AG08396 (cell line): ENCODE measurements at regions not wholly inside any gene's neighbourhood (a gene's known extent, or its start where the extent isn't known, plus 50 kb on each side); places are given as distances from the start of the nearest gene placed in this dataset.

Source experiments
- DNase-seq: peaks from one replicate; pipeline ENCODE4 v3.0.0; 2012; ENCODE audit warnings: low spot score, mixed read lengths

- DNase-seq, result no peak
Measured at GRCh38 chr4:108361886-108362285, 193.2 kb upstream of the LEF1 start.

GRCh38 chr4:108361446-108361820 is 192.7 kb upstream of the LEF1 start:
- DNase-seq, result peak; percentile 8

- peak; percentile 51 for DNase-seq
Measured at GRCh38 chr4:108360754-108361445, 192.2 kb upstream of the LEF1 start.

DNA sequence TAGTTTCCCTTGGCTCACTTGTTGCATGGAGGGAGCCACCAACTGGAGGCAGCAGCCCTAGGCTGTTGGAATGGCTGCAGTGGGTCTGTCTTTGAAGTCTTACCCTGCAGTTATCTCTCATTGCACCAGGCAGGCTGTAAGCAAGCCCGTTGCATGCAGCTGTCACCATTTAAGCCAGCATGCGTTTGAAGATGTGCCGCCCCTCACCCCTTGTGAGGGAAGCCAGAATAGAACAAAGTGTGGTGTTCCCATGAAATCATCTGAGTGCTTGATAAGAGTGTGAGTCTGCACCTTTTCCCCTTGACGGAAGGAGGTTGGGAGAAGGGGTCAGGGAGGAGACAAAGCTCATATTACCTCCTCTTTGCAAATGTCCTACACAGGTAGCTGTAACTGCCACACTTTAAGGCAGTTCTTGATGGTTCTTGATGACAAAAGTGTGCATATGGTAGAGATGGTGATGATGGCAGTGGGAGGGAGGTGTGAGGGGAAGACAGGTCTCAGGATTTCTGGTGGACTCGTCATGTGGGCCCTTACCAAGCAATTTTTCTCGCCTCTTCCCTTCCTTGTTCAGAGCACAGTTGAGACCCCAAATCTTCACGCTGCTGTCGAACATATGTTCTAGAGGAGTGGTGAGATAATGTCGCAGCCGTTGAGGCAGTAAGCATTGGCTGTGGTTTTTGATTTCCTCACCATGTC is 191.4 kb upstream of the LEF1 start:
- no peak for DNase-seq

DNA sequence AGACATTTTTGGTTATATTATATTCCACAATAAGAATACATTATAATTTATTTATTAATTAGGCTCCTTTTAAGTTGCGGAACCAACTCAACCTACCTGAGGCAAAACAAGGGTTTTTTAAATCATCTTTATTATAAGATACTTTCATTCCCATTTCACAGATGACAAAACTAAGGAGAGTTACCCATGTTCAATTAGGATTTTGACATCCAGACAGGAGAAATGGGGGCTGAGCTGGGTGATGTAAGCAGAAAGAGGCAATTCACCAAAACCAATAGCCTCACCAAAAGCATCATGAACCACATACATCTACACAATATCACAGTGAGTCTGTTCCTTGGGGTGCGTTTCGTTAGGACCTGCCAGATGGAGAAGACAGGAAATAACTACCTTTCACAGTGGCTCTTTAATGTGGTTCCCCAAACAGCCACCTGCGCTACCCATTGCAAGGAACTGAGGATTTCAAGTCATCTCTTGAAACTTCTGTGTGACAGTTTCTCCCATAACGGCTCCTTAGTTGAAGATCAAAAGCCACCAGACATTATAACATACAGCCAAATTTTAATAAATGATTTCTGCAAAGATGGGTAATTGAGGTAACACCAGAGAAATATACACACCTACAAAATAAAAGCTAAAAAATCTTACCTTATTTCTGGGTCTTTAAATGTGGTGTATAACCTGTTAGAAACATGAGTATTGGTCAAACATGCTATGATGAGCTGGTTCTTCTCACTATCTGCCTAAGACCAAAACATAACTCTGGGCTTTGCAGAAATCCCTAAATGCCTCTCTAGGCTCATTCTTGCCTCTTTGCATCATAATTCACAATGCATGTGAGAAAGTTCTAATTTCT is 190.6 kb upstream of the LEF1 start:
- no peak for DNase-seq

DNA sequence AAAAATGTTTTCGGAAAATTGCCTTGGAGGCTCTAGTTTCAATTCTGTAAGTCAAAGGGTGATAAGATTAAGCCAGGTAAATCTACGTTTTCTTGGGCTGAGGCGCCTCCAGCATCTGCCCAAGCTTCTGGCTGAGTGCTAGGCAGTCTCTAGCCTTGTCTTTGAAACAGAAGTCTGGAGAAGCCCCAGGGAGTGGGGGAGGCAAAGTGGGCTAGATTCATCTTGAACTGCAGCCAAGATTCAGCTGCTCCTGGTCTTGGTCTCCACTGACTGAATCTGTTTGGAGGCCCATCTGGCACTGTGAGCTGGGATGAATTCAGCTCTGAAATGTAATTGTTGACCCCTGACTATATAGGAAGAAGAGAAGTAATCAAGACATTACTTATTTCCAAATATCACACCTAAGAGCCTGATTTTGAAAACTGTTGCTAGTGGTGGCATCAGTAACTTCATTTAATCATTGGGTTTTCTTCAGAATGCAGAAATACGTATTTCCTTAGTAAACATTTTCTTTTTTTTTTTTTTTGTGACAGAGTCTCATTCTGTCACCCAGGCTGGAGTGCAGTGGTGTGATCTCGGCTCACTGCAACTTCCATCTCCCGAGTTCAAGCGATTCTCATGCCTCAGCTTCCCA is 187.3 kb upstream of the LEF1 start:
- no peak for DNase-seq

DNA sequence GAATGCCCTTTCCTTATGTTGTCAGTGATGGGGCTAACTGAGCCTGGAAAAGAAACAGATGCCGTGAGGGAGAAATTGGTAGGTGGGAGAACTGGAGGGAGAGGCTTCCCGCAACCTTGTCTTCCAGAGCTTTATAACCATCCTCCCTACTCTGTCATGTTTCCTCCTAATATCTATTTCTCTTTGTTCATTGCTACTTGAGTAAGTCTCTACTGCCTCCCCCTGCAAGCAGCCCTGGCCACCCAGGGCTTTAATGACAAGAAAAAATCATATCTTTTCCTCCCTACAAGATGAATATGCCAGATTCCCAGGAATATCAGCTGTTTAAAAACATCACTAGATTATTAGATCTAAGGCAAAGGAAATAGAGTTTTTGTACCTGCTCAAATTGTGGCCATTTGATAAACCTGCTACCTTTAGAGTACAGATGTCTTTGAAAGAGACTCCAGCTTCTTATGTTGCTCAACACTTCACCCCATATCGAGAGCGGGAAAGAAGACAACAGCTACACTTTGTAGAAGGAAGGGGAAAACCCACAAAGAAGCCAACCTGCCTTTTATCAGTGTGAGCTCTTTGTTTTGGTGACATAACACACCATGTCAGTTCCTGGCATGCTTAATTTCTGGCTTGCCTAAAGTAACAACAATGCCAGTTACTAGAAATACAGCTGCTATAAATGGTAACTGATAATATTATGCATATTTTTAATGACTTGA is 186.6 kb upstream of the LEF1 start:
- no peak for DNase-seq

GRCh38 chr4:108352664-108353308 is 184.1 kb upstream of the LEF1 start:
- no peak for DNase-seq

- DNase-seq, result no peak
Measured at GRCh38 chr4:108351791-108352190, 183.1 kb upstream of the LEF1 start.

DNA sequence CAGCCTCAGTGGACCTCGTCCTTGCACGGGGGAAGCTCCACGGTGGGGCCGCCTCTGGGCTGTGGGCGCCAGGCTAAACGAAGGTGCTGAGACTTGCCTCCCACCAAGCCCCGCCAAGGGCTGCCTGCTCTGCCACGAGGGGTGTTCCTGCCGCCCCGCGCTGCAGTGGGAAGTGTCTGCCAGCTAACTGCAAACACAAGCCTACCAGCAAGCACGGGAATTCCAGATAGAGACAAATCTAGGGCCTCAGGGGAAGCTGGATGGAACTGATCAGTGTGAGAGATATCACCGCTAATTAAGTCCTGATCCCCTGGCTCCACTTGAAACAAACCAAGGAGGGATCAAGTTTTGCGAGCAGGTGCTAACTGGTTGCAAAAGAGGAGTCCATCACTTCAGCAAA is 181.6 kb upstream of the LEF1 start:
- no peak for DNase-seq

- no peak for DNase-seq
Measured at GRCh38 chr4:108346818-108347210, 178.1 kb upstream of the LEF1 start.

DNA sequence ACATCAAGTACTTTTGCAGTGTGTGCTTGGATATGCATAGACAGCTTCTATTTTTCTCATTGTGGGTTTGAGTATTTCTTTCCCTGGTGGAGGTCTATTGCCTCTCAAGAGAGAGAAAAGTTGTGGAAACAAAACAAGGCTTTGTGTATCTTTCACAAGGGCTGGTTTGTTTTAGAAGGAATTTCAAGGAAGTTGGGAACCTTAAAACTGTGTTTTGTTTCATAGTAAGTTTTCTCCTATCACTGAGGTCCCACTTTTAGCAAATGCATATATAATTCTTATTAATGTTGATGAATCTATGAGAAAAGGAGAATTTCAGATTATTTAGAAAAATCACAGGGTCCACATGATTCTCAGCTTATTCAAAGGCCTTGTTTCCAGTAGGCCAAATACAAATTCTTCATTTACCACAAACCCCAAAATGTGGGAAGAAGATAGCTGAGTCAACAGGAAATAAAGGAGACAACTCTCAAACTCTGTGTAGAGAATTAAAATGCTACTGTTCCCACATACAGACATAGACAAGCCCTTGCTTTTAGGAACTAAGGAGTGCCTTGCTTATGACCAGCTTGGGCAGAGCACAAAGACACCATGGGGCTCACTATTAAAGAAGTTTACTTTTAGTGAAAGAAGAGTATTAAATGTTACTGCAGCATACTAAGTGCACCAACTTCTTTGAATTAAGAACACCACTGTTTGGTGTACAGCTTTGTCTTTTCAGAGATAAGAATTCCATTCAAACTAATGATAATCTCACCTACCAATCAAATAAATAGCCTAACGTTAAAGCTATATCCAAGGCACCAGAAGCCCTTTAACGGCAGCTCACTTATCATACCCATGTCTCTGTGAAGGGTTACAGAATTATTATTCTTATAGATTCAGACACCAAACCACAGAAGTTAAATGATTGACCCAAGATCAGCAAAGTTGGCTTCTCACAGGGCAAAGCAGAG is 177.4 kb upstream of the LEF1 start:
- DNase-seq, result no peak

DNA sequence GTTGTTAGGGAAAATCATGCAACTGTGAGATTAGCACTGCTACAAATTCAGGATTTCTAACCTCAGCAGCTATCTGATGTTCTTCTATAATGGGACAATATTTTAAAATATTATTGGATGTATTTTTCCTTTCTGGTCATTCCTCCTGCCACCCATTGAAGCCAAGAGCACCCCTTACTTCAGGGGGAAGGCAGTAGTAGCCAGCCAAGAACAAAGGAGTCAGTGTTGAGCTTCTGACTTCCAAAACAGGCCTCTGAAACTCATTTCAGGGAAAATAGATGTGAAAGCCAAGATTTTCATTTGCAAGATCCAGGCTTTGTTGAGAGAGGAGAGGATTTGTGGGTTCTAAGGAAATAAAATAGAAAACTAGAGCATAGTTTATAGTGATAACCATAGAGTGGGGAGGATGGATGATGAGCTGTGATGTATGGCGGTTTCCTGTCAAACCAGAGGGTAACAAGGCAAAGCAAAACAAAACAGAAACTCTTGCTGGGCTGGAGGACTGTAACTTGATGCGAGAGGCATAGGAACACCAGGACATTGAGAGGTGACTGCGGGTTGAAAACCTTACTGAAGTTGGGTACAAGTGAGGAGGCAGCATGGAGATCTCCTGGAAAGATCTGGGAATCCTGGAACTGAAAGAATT is 173.7 kb upstream of the LEF1 start:
- DNase-seq, result no peak

- DNase-seq, result no peak
Measured at GRCh38 chr4:108337923-108338322, 169.2 kb upstream of the LEF1 start.

DNA sequence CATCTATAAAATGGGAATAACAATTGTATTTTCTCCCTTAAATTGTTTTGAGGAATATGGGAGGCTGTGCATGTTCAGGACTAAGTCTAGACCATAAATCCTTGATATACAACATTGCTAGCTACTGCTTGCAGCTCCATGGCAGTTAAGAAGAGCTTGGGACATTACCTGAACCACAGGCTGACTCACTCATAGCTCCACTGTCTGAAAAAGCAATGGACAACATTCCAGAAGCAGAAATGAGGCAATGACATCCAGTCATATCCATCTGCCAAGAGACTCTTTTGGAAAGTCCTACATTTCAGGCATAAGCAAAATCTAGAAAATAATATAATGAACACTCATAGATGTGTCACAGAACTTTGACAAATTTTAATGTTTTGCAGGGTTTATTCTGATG is 167.3 kb upstream of the LEF1 start:
- no peak for DNase-seq

GRCh38 chr4:108335081-108335480 is 166.3 kb upstream of the LEF1 start:
- no peak for DNase-seq

DNA sequence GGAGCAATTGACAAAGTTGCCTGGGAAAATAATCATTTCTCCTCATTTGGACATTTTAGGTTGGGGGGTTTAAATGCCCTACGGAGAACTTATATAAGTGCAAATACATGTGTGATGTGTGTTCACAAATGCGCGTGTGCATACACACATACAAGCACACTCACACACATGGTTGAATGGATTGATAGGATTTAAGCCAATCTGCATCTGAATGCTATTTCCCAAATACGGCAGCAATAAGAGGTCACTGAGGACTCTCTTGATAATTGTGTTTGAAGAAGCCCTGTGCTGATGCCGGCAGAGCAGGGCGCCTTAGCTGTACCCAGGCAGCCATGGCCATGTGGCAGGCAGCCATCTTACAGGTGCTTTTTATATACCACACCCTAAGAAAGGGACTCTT is 165.3 kb upstream of the LEF1 start:
- DNase-seq, result no peak

DNA sequence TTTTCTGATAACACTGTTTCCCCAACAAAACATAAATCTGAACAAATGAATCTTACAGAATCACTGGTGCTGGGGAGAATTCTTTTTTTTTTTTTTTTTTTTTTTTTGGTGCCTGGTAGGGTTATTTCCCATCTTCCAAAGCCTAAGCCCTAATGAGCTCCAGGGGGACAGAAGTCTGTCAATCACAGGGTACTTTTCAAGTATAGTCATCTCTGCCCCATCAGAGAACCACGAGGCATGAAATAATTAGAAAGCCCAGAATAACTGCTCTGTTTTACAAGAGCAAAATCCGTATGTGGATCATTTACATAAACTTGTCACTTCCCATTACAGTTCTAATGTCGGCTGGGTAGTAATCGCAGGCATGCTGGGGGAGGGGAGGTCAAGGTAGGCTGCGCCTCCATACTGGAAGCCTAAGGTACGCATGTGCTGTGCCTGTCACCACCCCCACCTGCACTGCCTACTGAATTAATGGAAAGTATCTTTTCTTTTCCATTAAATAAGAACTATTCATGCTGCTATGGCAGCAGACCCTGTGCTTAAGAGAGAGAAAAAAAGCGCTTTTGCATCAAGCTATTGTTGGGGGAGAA is 164.7 kb upstream of the LEF1 start:
- no peak for DNase-seq

- DNase-seq, result no peak
Measured at GRCh38 chr4:108331905-108332632, 163.3 kb upstream of the LEF1 start.
